ENCODE measurements at regions not wholly inside any gene's neighbourhood (a gene's known extent, or its start where the extent isn't known, plus 50 kb on each side); places are given as distances from the start of the nearest gene placed in this dataset.

DNA sequence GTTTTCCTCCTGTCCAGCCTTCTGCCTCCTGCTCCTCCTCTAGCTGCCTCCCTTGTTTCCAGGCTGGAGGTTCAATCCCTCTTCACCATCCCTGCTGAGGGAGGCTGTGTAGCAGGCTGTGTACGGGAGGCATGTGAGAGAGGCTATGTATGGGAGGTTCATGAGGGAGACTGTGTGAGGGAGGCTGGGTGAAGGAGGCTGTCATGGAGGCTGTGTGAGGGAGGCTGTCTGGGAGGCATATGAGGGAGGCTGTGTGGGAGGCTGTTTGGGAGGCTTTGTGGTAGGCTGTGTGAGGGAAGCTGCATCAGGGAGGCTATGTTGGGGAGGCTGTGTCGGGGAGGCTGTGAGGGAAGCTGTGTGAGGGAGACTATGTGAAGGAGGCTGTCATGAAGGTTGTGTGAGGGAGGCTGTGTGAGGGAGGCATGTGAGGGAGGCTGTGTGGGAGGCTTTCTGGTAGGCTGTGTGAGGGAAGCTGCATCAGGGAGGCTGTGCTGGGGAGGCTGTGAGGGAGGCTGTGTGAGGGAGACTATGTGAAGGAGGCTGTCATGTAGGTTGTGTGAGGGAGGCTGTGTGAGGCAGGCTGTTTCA lies 123.7 kb upstream of the RNF32 start:
- Histone ChIP-seq H3K4me3 (replicated peaks in 1 of 4; ENCODE audit: control extremely low read depth in 1 of 4, insufficient read depth in 1 of 4, low read depth in 3 of 4, low read length in 4 of 4) (no peak overlapping the region), H3K4me2 (ENCODE audit: extremely low read depth, insufficient read depth, low read length) (no peak overlapping the region), H3K4me1 (ENCODE audit: control insufficient read depth, extremely low read depth, insufficient read depth, low read length) (no peaks in the 10 kb centered on the region), H3K9ac (ENCODE audit: insufficient read depth, low read length) (no peak overlapping the region), H3K79me2 (ENCODE audit: control insufficient read depth, insufficient read depth, low read length) (no peaks in the 10 kb centered on the region), H2AFZ (ENCODE audit: low read length) (no peak overlapping the region), H3K27ac (ENCODE audit: insufficient read depth, low read length) (no peak overlapping the region), H4K20me1 (ENCODE audit: control insufficient read depth, extremely low read depth, insufficient read depth, low read length) (no peaks in the 10 kb centered on the region), H3K27me3 (ENCODE audit: control insufficient read depth, insufficient read depth, low read length) (no peaks in the 10 kb centered on the region), H3K9me3 (ENCODE audit: control insufficient read depth, insufficient read depth, low read depth, low read length) (no peaks in the 10 kb centered on the region), H3K36me3 (ENCODE audit: control insufficient read depth, insufficient read depth, low read length) (no peaks in the 10 kb centered on the region)
- DNase-seq (ENCODE audit: low read depth in 2 of 2), result no peak
- TF ChIP-seq, protein P1, sequence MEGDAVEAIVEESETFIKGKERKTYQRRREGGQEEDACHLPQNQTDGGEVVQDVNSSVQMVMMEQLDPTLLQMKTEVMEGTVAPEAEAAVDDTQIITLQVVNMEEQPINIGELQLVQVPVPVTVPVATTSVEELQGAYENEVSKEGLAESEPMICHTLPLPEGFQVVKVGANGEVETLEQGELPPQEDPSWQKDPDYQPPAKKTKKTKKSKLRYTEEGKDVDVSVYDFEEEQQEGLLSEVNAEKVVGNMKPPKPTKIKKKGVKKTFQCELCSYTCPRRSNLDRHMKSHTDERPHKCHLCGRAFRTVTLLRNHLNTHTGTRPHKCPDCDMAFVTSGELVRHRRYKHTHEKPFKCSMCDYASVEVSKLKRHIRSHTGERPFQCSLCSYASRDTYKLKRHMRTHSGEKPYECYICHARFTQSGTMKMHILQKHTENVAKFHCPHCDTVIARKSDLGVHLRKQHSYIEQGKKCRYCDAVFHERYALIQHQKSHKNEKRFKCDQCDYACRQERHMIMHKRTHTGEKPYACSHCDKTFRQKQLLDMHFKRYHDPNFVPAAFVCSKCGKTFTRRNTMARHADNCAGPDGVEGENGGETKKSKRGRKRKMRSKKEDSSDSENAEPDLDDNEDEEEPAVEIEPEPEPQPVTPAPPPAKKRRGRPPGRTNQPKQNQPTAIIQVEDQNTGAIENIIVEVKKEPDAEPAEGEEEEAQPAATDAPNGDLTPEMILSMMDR (conservative IDR thresholded peaks at IDR 0.05 in 1 of 2, IDR thresholded peaks at IDR 0.05 in 1 of 2; ENCODE audit: low read depth in 1 of 2, low read length in 2 of 2), result no peak

DNA sequence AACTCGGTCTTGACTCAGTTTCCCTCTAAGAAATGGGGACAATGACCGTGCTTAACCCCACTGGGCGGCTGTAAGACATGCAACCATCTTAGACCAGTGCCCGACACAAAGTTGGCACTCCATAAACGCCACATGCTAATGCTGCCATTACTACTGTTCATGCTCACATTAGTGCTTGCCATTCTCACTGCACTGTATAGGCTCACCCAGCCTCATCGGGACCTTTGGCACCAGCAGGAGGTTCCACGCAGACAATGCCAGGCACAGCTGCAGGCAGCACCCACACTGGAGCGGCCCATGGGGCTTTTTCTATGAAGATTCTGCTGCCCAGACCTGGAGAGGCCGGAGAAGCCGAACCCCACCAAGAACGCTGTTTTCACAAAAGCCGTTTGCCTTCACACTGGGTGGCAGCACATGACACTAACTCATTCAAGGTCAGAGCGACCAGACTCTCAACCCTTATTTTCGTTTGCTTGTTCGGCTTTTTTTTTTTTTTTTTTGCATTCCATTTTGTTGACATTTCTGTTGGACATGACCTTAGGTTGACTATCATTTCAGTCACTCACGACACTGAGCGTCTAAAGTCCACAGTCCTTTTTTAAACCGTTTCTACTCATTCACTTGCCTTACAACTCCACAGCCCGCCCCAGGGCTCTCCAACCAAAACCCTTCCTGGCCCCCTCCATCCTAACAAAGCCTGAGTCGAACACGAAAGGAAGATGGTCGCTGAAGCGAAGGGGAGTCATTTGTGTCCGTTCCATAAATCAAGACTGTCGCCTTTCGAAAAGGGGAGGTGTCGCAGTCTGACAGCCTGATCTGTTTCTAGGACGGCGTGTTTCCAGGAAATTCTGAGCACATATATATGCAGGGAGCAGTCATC lies 124.4 kb upstream of the RNF32 start:
- no peaks in the 10 kb centered on the region for H3K9me3 ChIP-seq (ENCODE audit: control insufficient read depth, insufficient read depth, low read depth, low read length)
- H3K4me2 ChIP-seq (ENCODE audit: extremely low read depth, insufficient read depth, low read length), result no peak overlapping the region
- H3K4me1 ChIP-seq (ENCODE audit: control insufficient read depth, extremely low read depth, insufficient read depth, low read length), result no peaks in the 10 kb centered on the region
- no peak overlapping the region for H3K4me3 ChIP-seq (replicated peaks in 1 of 4; ENCODE audit: control extremely low read depth in 1 of 4, insufficient read depth in 1 of 4, low read depth in 3 of 4, low read length in 4 of 4)
- H3K27me3 ChIP-seq (ENCODE audit: control insufficient read depth, insufficient read depth, low read length), result no peaks in the 10 kb centered on the region
- DNase-seq (ENCODE audit: low read depth in 2 of 2), result no peak
- H3K36me3 ChIP-seq (ENCODE audit: control insufficient read depth, insufficient read depth, low read length), result no peaks in the 10 kb centered on the region
- H3K9ac ChIP-seq (ENCODE audit: insufficient read depth, low read length), result no peak overlapping the region
- H2AFZ ChIP-seq (ENCODE audit: low read length), result no peak overlapping the region
- no peak overlapping the region for H3K27ac ChIP-seq (ENCODE audit: insufficient read depth, low read length)
- H3K79me2 ChIP-seq (ENCODE audit: control insufficient read depth, insufficient read depth, low read length), result no peaks in the 10 kb centered on the region
- TF ChIP-seq, protein P1 (conservative IDR thresholded peaks at IDR 0.05 in 1 of 2, IDR thresholded peaks at IDR 0.05 in 1 of 2; ENCODE audit: low read depth in 1 of 2, low read length in 2 of 2), result no peak
- no peak for TF ChIP-seq EZH2 (IDR thresholded peaks at IDR 0.05; ENCODE audit: low read length, missing control alignments)
- no peaks in the 10 kb centered on the region for H4K20me1 ChIP-seq (ENCODE audit: control insufficient read depth, extremely low read depth, insufficient read depth, low read length)

DNA sequence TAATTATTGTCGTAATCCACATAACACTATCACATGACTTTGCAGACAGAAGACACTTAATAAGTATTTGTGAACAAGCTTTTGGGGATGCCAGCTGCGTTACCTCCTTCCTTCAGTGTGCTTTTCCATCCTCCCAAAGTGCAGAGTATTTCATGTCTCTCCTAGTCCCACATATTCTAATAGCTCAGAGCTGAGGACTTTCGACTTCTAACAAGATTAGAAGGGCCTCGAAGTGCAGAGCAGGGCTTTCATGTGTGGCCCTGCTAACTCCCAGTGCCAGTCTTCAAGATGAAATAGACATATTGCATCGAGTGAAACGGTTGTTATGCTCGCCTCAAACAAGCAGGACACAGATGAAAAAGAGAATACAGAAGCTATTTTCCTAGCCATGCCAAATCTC lies 125.7 kb upstream of the RNF32 start:
- no peak overlapping the region for H2AFZ ChIP-seq (ENCODE audit: low read length)
- H3K4me2 ChIP-seq (ENCODE audit: extremely low read depth, insufficient read depth, low read length), result no peak overlapping the region
- no peaks in the 10 kb centered on the region for H4K20me1 ChIP-seq (ENCODE audit: control insufficient read depth, extremely low read depth, insufficient read depth, low read length)
- no peaks in the 10 kb centered on the region for H3K27me3 ChIP-seq (ENCODE audit: control insufficient read depth, insufficient read depth, low read length)
- H3K4me3 ChIP-seq (replicated peaks in 1 of 4; ENCODE audit: control extremely low read depth in 1 of 4, insufficient read depth in 1 of 4, low read depth in 3 of 4, low read length in 4 of 4), result no peak overlapping the region
- no peaks in the 10 kb centered on the region for H3K36me3 ChIP-seq (ENCODE audit: control insufficient read depth, insufficient read depth, low read length)
- DNase-seq (ENCODE audit: low read depth in 2 of 2), result no peak
- H3K4me1 ChIP-seq (ENCODE audit: control insufficient read depth, extremely low read depth, insufficient read depth, low read length), result no peaks in the 10 kb centered on the region
- no peak overlapping the region for H3K27ac ChIP-seq (ENCODE audit: insufficient read depth, low read length)
- no peaks in the 10 kb centered on the region for H3K9me3 ChIP-seq (ENCODE audit: control insufficient read depth, insufficient read depth, low read depth, low read length)
- H3K79me2 ChIP-seq (ENCODE audit: control insufficient read depth, insufficient read depth, low read length), result no peaks in the 10 kb centered on the region
- TF ChIP-seq, protein P1 (conservative IDR thresholded peaks at IDR 0.05 in 1 of 2, IDR thresholded peaks at IDR 0.05 in 1 of 2; ENCODE audit: low read depth in 1 of 2, low read length in 2 of 2), result no peak
- TF ChIP-seq EZH2 (IDR thresholded peaks at IDR 0.05; ENCODE audit: low read length, missing control alignments), result no peak
- H3K9ac ChIP-seq (ENCODE audit: insufficient read depth, low read length), result no peak overlapping the region
